CD4-positive, alpha-beta T cell treated with Interferon alpha-2 for 1 hour (primary cell): ENCODE measurements at regions not wholly inside any gene's neighbourhood (a gene's known extent, or its start where the extent isn't known, plus 50 kb on each side); places are given as distances from the start of the nearest gene placed in this dataset.

Source experiments
- DNase-seq, 2 donors: peaks; one replicate each; pipeline ENCODE4 v3.0.0-alpha.2; 2020 to 2022

DNA sequence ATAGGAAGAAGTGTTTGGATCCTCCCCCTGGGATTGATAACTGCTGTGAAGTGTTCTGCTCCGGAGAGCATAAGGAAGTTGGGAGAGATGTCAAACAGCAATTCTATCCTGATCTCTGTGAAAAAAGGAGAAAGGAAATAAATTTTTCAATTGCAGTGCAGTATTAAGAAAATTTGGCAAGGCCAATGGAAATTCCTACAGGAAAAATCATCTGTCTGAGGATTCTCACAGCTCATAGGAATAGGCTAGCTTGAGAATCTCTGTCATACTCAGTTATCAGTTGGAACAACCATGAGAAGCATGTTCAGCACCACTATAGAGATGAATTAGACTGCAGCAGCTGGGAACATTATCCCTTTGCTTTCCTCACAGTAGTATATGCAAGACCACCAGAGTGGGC lies 1238.9 kb upstream of the MIR17HG start:
- no peak for DNase-seq

DNA sequence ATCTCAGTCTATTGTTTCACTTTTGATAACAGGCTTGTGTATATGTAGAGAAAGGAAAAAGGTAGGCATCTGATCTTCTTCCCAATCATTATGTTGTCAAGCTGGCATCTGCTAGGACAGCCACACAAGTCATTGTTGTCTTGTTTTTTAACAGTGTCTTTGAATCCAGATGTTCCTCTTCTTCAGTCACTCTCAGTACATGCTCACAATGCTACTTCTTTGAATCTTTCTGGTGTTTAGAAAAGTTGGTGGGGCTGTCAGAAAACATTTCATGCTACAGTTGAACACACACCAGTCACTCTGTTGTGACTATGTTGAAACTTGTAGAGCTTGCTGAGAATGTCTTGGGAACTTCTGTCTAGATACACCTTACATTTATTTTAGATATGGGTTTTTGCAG lies 1231.4 kb upstream of the MIR17HG start:
- DNase-seq = no peak

DNA sequence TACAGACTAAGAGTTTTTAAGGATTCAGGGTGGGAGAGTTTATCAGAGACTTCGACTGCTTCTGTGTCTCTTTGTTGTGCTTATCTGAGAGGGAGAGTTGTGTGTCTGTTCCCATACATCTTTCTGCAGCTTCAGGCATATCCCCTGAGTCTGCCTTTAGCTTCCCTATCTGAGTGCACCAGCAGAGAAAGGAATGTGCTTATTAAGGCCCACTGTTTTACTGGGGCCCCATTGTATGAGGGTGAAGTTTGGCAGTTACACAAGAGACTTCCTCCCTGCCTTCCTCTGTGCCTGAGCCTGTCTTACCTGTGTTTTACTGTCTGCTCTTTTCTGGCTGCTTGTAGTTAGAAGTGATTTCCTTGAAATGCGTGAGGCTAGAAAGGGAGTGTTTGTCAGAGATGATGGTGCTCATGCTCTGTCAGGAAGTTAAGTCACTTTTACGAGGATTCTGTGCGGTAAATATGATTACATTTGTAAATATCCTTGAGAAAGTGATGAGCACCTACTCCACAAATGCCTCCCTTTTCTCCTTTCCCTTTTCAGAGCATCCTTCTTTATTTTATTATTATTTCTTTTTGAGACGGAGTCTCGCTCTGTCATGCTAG lies 1228.9 kb upstream of the MIR17HG start:
- no peak for DNase-seq

DNA sequence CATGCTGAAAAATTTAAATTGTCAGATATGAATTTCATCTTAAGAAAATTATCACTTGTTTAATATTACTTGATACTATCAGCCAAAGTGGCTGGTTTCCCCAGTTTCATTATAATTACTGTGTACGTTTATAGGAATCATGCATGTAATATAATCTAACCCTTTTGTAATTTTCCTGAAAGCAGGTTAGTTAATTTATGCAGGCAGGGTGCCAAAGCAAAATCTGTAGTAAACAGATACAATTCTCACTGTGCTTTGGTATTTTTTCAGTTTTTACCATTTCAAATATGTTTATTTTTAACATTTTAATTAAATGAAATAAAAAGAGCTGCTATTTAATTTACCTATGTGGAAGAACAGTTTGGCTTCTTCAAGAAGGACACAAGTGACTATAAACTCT lies 1227.5 kb upstream of the MIR17HG start:
- DNase-seq = no peak

DNA sequence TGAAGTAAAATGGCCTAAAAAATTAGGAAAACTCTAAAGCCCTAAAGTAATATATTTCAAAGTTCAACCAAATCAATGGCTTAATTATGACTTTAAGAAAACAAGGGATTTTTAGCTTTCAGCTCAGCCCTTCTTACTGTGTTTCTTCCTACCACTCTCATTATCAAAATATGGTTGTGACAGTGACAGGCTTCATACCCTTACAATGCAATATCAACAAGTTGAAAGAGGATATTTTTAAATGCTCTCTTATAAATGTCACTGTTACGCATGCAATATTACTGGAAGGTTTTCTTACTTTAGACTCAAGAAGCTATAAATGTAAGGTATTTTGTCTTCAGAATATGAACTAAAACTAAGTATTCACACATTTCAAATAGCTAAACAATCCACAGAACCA lies 1225.7 kb upstream of the MIR17HG start:
- no peak for DNase-seq

DNA sequence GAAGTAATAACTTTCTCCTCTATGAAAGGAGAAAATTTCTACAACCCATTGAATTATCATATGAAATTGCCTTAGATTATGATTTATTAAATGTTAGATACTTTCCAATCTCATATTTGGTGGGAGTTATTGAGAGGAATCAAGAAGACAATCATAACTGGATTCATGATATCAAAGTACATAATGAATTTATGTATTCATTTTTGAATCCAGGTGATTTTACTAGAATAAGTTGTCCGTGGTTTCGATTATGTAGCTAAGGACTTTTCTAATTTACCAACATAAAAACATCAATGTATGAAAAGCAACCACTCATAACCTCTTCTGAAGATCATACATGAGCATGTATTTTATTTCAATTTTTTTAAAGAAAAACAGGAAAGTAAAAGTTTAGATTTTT lies 1225.0 kb upstream of the MIR17HG start:
- no peak for DNase-seq

DNA sequence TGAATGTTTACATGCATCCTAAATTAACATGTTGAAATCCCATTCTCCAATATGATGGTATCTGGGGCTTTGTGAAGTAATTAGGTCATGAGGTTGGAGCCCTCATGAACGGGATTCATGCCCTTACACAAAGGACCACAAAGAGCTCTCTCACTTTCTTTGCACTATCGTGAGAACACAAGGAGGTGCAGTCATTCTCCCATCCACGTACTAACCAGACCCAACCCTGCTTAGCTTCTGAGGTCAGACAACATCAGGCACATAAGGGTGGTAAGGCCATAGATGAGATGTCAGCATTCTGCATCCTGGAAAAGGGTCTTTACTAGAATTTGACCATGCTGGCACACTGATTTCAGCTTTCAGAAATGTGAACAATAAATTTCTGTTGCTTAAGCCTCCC lies 1211.9 kb upstream of the MIR17HG start:
- no peak for DNase-seq

DNA sequence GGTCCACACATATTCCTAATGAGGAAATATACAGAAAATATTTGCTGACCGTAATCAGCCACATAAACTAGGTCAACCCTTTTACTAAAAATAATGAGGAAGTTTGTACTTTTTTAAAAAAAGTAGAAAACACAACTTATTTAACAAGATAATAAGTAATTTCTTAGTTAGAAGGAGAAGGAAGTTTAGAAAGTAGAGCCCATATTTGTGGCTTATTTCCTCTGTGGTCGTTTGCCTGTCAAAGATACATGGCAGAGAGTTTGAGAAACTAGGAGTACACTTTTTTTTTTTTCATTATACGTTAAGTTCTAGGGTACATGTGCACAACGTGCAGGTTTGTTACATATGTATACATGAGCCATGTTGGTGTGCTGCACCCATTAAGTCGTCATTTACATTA lies 1205.2 kb upstream of the MIR17HG start:
- no peak for DNase-seq

DNA sequence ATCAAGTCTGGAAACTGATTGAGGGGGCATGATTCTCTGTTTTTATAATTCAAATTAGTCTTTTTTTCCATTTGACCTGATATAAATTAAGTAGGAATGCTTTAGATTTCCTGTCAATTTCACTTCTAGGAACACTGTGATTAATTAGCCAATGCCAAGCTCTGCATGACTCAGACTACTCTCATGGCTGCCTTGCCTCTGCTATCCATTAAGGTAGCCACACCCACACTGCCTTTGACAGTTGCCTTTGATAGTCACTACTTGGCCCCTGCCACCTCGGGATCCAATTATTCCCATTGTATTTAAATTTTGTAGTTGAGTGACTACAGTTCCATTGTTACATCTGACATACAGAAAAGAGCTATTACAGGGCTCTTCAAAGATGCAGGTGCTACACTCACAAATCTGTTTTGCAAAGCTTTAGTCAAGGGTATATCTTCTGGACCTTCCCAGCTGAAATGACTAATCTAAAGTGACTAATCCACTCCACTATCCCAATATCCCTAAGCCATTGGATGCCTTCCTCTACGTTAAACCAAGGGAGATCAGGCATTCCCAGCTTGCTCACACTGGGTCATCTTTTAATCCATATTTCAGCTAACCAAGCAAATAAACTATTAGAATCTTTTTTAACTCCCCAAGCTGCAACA lies 1193.1 kb upstream of the MIR17HG start:
- no peak for DNase-seq

DNA sequence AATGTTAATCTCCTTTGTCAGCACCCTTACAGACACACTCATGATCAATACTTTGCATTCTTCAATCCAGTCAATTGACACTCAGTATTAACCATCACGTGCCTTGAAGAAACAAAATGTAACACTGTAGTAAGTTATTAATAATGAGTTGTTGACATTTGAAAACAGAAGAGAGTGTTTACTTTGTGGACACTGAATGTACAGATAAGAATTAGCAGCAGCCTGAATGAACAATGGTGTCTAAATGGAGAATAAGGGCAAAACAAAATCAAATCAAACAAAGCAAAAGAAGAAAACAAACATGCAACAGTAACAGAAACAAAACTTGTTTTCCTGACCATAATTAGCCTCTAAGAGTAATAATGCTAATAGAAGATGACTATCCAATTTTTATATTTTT lies 1191.1 kb upstream of the MIR17HG start:
- DNase-seq = no peak

DNA sequence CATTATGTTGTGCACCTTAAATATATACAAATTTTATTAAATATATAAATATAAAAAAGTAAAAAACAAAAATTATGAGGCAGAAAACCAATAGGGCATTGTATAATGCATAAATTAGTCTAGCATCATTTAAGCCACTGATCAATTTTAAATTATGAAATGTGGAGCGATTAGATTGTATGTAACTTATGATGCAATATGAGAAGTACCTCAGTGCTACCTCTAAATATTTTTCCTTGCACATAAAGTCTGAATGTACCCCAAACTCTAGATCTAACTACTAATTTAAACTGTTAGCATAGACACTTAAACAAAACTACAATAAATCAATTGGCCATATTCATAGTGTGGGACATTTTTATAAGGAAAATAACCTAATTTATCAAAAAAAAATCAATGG lies 1178.5 kb upstream of the MIR17HG start:
- no peak for DNase-seq

DNA sequence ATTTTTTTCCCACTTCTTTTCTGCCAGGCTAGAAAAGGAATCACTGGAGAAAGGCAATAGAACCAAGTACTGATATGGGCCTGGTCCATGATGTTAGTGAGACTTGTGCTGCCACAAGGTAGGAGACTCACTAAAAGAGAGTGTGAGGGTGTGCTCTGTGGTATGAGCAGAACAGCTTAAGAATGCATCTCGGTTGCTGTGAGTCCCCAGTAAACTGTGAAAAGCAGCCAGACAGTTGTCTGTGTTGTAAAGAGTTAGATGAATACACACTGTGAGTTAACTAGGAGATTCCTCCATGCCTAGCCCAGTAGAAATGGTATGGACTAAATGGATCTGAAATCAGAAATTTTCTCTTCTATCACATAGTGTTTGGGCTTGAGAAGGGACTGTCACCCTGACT lies 1177.3 kb upstream of the MIR17HG start:
- DNase-seq = no peak

DNA sequence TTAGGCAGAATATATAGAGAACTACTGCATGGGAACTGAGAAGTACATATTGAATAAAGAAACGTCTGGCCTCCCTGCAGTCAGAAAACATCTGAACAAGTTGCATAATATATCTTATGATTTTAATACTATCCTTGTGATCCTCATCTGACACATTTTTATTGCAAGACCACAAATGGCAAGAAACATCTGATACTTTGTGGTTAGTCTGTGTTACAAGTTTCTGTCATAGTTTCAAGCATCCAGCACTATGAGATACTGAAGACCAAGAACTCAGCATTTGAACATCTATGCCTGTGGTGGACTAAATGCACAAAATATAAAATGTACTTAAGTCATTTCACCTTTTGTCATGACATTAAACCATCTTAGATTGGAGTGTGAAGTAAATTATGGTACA lies 1175.8 kb upstream of the MIR17HG start:
- DNase-seq = no peak

DNA sequence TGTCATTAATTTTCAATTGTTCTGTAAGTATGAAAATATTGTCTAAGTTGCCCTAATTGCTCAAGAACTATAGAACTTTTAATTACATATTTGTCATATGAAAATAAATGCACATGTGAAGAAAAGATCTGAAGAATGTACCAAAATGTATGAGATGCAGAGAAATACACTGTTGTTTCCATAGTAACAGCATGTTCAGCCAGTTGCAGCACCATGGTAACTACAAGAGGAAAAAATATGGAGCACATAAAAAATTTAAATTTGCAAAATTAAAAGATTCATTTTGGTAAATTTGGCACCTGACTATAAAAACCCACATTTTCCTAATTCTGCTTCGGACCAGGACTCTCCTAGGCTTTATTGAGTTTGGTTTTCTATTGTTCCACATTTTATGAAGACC lies 1170.0 kb upstream of the MIR17HG start:
- no peak for DNase-seq

DNA sequence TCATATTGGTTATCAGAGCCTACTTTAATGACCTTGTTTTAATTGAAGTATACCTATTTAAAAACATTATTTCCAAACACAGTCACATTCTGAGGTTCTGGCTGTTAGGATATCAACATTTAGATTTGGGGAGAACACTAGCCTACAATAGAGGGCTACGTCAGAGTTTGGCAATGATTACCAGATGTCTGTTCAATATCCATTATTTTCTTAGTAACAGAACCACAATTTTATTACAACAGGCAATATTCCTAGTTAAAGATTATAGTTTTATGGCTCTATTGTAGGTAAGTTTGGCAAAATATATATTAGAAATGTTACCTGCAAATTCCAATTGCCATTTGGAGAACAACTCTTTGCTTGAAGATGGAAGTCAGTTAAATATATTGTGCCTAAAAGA lies 1163.1 kb upstream of the MIR17HG start:
- no peak for DNase-seq

DNA sequence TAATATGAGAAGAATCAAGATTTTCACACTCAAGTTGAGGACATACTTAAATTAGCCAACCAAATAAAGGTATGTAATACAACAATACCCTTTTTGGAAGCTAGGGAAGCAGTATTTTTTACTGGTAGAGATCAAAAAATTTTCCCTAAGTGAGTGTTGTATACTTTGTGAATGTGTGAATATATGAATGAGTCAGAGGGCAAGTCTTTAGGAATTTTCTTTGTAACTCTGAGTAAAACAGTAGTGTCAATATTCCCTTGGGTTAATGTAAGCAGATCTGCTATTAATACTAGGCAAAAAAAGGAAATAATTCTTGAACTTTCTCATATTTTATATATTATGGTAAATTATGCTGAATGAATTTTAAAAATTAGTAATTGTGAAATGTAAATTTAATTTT lies 1161.8 kb upstream of the MIR17HG start:
- DNase-seq = no peak

DNA sequence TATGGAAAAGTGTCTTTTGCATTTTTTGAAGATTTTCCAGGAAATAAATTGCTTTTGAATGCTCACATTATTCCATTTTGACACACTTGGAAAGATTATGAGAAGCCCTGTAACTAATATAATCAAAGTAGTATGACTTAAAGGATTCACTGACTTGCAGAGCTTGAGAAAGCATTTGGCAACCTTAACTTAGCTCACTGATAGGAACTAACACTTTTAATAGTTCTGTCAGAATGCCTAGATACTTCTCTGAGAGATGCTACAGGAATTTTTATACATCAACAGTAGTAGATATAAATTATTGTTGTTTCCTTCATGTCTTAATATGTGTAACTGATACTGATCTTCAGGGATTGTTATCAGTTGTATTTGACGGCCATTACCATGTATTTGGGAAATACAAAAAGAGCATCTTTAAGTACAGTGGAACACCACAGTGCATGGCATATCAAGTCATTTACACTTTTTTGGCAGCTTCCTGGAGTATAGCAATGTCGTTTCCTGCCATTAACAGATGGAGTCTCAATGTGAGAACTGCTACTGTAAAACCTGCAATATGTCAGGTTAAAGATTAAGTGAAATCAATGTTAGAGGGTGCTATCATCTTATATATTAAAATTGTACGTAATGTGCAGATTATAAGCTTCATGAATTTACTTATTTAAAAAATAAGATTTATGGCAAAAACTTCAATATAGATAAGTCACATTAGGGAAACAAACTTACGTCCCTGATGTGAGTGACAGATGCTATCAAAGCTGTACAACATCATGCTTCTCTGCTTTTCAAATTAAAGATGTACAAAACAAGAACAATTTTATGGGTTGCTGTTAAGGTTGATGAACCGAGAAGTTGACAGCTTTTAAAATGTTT lies 1159.8 kb upstream of the MIR17HG start:
- DNase-seq = no peak

DNA sequence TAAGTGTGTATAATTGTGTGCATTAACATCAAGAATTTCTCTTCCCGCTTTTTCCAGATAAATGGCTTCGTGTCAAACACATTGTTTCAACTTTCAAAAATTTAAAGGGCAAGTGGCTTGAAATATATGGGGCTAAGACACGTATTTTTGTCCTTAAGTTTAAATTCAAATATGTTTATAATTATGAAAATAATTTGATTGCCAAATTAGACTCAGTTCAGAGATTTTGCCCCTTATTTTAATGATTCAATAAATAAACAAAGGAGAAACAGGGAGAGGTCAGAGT lies 1159.2 kb upstream of the MIR17HG start:
- no peak for DNase-seq

DNA sequence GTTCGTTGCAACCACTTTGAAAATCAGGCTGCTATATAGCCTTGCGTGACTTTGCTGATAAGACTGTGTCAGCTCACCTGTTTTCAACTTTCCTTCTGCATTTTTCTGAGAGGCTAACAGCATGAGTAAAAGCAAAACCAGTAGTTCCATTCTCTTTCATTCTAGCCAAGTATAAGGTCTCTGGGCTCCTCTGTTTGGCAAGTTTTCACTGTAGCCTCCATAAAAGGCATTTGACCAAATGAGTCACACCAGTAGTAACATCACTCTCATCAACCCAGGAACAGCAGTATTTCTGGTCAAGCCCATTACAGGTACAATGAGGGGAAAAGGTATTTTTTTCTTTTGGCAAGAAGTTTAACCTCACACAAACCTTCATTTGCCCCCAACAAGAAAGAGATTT lies 1149.8 kb upstream of the MIR17HG start:
- DNase-seq = no peak

DNA sequence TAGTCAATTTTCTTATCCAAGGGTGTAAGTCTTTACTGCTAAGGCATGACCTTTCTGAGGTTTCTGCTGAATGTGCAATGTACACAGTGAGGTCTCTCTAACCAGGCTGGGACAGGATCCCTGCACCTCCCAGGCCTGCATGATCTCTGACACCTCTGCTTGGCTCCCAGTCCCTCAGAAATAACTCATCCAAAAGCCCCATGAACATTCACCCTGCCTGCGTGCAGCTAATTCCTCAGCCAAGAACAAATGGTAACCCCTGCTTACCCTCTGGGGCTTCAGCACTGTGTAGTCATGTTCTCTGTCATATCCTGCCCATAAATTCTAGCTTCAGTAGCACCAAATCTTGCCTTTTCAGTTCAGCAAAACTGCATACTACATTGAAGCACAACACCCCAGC lies 1146.3 kb upstream of the MIR17HG start:
- DNase-seq = no peak

DNA sequence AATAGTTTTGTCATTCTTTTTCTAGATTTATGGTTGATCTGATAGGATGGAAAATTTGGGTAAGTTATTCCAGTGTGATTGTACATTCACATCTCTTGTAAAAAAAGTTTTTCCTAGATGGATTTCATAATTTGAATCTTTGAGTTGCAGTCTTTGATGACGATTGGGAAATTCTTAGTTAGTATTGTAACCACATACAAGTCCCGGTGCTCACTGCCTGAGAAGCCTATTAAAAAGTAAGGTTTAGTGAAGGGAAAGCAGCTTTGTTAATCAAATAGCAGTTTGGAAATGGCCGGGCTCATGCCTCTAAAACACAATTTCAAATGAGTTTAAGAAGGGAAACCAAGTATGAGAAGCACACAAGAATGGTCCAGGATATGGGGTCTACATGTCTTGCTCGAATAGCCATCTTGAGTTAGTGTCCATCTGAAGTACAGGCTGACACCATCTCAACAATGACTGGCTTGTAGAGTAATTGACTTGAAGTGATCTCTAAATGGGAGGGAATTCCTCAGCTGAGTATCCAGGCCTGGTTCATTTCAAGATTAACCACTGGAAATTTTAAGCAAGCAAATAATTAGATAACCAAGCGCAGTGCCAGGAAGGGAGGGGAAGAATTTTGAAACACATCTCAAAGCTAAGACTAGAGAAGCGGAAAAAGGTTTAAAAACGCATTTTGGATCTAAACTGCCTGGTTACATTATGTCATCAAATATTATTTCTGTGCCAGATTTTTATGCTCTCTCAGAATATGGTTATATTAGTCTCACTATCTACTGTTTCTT lies 1145.6 kb upstream of the MIR17HG start:
- DNase-seq = no peak

DNA sequence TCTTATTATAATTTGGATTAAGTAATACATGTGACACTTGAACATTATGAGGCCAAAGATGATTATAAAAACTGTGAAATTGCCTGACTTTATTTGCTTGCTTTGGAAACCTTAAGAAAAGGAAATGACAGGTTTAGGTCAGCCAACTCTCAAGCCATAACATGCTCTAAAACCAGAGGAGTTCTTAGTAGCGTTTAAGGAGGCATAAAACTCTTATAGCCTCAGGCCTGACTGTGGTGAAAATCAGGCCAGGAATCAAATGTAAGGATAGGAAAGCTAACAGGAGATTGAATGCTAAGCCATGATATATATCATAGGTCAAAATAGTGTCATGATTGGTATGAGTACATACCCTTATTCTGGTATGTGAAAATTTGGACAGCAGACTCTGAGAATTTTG lies 1142.4 kb upstream of the MIR17HG start:
- DNase-seq = no peak

DNA sequence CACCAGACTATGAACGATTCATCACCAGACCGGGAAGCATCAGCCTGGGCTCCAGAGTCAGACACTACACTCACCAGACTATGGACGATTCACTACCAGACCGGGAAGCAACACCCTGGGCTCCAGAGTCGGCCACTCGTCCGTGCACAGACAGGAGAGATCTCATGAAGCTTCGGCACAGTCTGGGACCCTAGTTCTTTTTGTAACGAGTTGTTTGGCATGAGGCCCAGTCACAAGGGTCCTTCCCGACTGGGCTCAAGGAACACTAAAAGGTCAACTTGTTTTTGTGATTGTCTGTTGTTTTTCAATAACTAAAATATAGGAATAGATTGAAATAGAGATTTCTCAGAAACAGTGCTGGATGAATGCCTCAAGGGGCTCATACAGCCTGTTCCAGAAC lies 1141.6 kb upstream of the MIR17HG start:
- DNase-seq = no peak

DNA sequence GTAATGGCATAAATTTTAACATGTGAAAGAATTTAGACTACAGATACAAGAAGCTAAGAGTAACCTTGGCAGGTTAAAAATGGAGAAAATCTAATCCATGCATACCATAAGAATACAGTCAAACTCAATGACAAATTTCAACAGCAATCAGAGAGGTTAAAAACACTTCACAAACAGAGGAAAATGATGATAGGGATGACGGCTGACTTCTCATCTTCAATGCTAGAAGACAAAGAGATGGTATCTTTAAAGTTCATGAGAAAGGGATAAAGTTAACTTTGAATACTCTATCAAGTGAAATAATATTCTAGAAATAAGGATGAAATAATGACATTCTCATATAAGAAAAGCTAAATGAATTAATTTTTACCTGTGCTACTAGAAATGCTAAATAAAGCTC lies 1130.2 kb upstream of the MIR17HG start:
- no peak for DNase-seq
